Mammary epithelial cell (primary cell): ENCODE measurements at regions not wholly inside any gene's neighbourhood (a gene's known extent, or its start where the extent isn't known, plus 50 kb on each side); places are given as distances from the start of the nearest gene placed in this dataset.

ENCODE experiments used
- EZH2 ChIP-seq: IDR thresholded peaks from 2 replicates; pipeline ENCODE4 v1.6.1; 2012; ENCODE audit warnings: low read length, inconsistent platforms, borderline replicate concordance
- TF ChIP-seq, protein P1 (sequence below), 2 donors: IDR thresholded peaks in 1 of 2; conservative IDR thresholded peaks in 1 of 2; 2 replicates each; pipeline ENCODE4 v1.5.1; 2011 to 2012; ENCODE audit warnings: inconsistent platforms in 2 of 2, low read length in 2 of 2, mild to moderate bottlenecking in 2 of 2, control low read depth in 1 of 2, low read depth in 1 of 2; ENCODE audit not compliant: insufficient read depth in 1 of 2; ENCODE audit errors: extremely low read depth in 1 of 2

DNA sequence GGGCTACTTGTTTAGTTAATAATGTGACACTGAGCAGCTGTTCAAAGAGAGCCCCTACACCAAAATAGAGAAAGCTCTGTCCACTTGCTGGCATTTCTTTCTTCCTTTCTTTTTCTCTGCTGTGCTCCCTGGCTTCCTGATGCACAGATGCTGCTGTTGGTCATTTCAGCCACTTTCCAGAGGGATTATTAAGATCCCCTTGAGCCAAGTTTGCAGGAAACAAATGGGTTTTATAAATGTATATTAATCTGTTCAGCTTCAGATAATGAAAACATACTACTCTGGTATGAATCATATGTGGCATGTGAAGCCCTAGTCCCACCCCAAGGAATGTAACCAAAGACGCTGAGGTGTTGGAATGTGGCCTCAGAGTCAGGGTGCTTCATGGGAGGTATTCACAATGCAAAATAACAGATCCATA, 638.2 kb upstream of the FZD8 start:
- TF ChIP-seq EZH2 = no peak
- TF ChIP-seq, protein P1, sequence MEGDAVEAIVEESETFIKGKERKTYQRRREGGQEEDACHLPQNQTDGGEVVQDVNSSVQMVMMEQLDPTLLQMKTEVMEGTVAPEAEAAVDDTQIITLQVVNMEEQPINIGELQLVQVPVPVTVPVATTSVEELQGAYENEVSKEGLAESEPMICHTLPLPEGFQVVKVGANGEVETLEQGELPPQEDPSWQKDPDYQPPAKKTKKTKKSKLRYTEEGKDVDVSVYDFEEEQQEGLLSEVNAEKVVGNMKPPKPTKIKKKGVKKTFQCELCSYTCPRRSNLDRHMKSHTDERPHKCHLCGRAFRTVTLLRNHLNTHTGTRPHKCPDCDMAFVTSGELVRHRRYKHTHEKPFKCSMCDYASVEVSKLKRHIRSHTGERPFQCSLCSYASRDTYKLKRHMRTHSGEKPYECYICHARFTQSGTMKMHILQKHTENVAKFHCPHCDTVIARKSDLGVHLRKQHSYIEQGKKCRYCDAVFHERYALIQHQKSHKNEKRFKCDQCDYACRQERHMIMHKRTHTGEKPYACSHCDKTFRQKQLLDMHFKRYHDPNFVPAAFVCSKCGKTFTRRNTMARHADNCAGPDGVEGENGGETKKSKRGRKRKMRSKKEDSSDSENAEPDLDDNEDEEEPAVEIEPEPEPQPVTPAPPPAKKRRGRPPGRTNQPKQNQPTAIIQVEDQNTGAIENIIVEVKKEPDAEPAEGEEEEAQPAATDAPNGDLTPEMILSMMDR (conservative IDR thresholded peaks at IDR 0.05 in 1 of 2, IDR thresholded peaks at IDR 0.05 in 1 of 2; ENCODE audit: extremely low read depth in 1 of 2, insufficient read depth in 1 of 2, low read depth in 1 of 2, low read length in 2 of 2) = no peak
